Neural crest cell (in vitro differentiated cells): ENCODE measurements at regions not wholly inside any gene's neighbourhood (a gene's known extent, or its start where the extent isn't known, plus 50 kb on each side); places are given as distances from the start of the nearest gene placed in this dataset.

Experiments used
- DNase-seq: peaks from one replicate; pipeline ENCODE4 v3.0.0; 2021; ENCODE audit warnings: low read depth, mixed read lengths, low spot score
- H3K27ac Mint-ChIP-seq: one replicate; pipeline ENCODE4 v1.8.0; 2021; ENCODE audit warnings: mild to moderate bottlenecking, mixed read lengths; ENCODE audit not compliant: unreplicated experiment
- H3K27me3 Mint-ChIP-seq: 2 replicates; pipeline ENCODE4 v1.8.0; 2021; ENCODE audit warnings: low read depth, mild to moderate bottlenecking, mixed read lengths
- H3K36me3 Mint-ChIP-seq: 2 replicates; pipeline ENCODE4 v1.8.0; 2021; ENCODE audit warnings: low read depth, mild to moderate bottlenecking, mixed read lengths
- H3K4me1 Mint-ChIP-seq: 2 replicates; pipeline ENCODE4 v1.8.0; 2021; ENCODE audit warnings: mixed read lengths
- H3K4me3 Mint-ChIP-seq: one replicate; pipeline ENCODE4 v1.8.0; 2021; ENCODE audit warnings: mild to moderate bottlenecking, mixed read lengths
- H3K9me3 Mint-ChIP-seq: 2 replicates; pipeline ENCODE4 v1.8.0; 2021; ENCODE audit warnings: mixed read lengths
- CTCF ChIP-seq: fragments of 200-600 bp; sonication (generic); conservative IDR thresholded peaks from 2 replicates; pipeline ENCODE4 v1.5.0; 2021; ENCODE audit warnings: antibody characterized with exemption, mild to moderate bottlenecking

GRCh38 chr13:48804821-48805601 is 151.3 kb downstream of the CYSLTR2 start:
- Mint-ChIP-seq H3K36me3 (no peaks in the 10 kb centered on the region), H3K27ac (no peak overlapping the region), H3K4me1 (peaks cover 2% of the 10 kb centered on the region), H3K27me3 (no peaks in the 10 kb centered on the region), H3K4me3 (no peak overlapping the region), H3K9me3 (no peaks in the 10 kb centered on the region)
- no peak for TF ChIP-seq CTCF
- DNase-seq = no peak

GRCh38 chr13:48806522-48806921 is 152.8 kb downstream of the CYSLTR2 start:
- peaks cover 10% of the 10 kb centered on the region for H3K4me1 Mint-ChIP-seq
- no peaks in the 10 kb centered on the region for H3K36me3 Mint-ChIP-seq
- no peak overlapping the region for H3K4me3 Mint-ChIP-seq
- H3K27me3 Mint-ChIP-seq = no peaks in the 10 kb centered on the region
- DNase-seq = no peak
- H3K9me3 Mint-ChIP-seq = no peaks in the 10 kb centered on the region
- no peak overlapping the region for H3K27ac Mint-ChIP-seq
- TF ChIP-seq CTCF = no peak

GRCh38 chr13:48808683-48809082 is 155.0 kb downstream of the CYSLTR2 start:
- H3K9me3 Mint-ChIP-seq = peaks cover 7% of the 10 kb centered on the region
- no peak for TF ChIP-seq CTCF
- no peak for DNase-seq
- no peaks in the 10 kb centered on the region for H3K36me3 Mint-ChIP-seq
- H3K4me1 Mint-ChIP-seq = peaks cover 10% of the 10 kb centered on the region
- H3K27me3 Mint-ChIP-seq = no peaks in the 10 kb centered on the region
- no peak overlapping the region for H3K4me3 Mint-ChIP-seq
- H3K27ac Mint-ChIP-seq = no peak overlapping the region

- Mint-ChIP-seq H3K27me3 (no peaks in the 10 kb centered on the region), H3K27ac (no peak overlapping the region), H3K36me3 (no peaks in the 10 kb centered on the region), H3K4me1 (peaks cover 10% of the 10 kb centered on the region), H3K9me3 (peaks cover 7% of the 10 kb centered on the region), H3K4me3 (no peak overlapping the region)
- TF ChIP-seq CTCF = no peak
- DNase-seq = no peak
These were observed 156.3 kb downstream of the CYSLTR2 start for GRCh38 chr13:48810013-48810412.

- Mint-ChIP-seq H3K4me1 (peaks cover 10% of the 10 kb centered on the region), H3K27me3 (no peaks in the 10 kb centered on the region)
These were observed 159.8 kb downstream of the CYSLTR2 start for GRCh38 chr13:48813518-48813917.

More at GRCh38 chr13:48813518-48813917, 159.8 kb downstream of the CYSLTR2 start:
- TF ChIP-seq CTCF = no peak
- Mint-ChIP-seq H3K36me3 (no peaks in the 10 kb centered on the region), H3K4me3 (no peak overlapping the region), H3K9me3 (peaks cover 7% of the 10 kb centered on the region), H3K27ac (no peak overlapping the region)
- DNase-seq = no peak
